ENCODE measurements at regions not wholly inside any gene's neighbourhood (a gene's known extent, or its start where the extent isn't known, plus 50 kb on each side); places are given as distances from the start of the nearest gene placed in this dataset.

GRCh38 chr10:123512901-123513775 is 153.0 kb upstream of the GPR26 start:
- intact Hi-C loops (cut with DNase I, micrococcal nuclease) = no loop called here
- Histone ChIP-seq H3K27me3 (ENCODE audit: control insufficient read depth in 1 of 2, insufficient read depth in 2 of 2, low read length in 2 of 2) (peaks cover 0 to 5% of the 10 kb centered on the region in 2 experiments), H3K4me3 (ENCODE audit: low read length) (no peak overlapping the region), H3K36me3 (ENCODE audit: insufficient read depth, low read length) (no peaks in the 10 kb centered on the region), H3K4me1 (ENCODE audit: insufficient read depth, low read length) (no peaks in the 10 kb centered on the region), H3K9me3 (ENCODE audit: control insufficient read depth in 1 of 2, insufficient read depth in 1 of 2, low read length in 2 of 2) (peaks cover 0 to 4% of the 10 kb centered on the region in 2 experiments), H3K27ac (ENCODE audit: low read depth in 1 of 2, low read length in 2 of 2) (no peak overlapping the region)
- no peak for DNase-seq
- POLR2A ChIA-PET = no interaction called here
- H3K4me1 Mint-ChIP-seq (ENCODE audit: low read depth) = no peaks in the 10 kb centered on the region
- no peak overlapping the region for H3K27ac Mint-ChIP-seq
- ATAC-seq (ENCODE audit: poor library complexity) = no peak
- H3K4me3 Mint-ChIP-seq = no peak overlapping the region
- TF ChIP-seq CTCF (IDR thresholded peaks at IDR 0.05) = no peak
- CTCF ChIA-PET = no interaction called here
- H3K9me3 Mint-ChIP-seq = no peaks in the 10 kb centered on the region
- H3K27me3 Mint-ChIP-seq = peaks cover 27% of the 10 kb centered on the region
- no peaks in the 10 kb centered on the region for H3K36me3 Mint-ChIP-seq (ENCODE audit: low read depth)

GRCh38 chr10:123513870-123514269 is 152.3 kb upstream of the GPR26 start:
- H3K36me3 ChIP-seq (ENCODE audit: insufficient read depth, low read length) = no peaks in the 10 kb centered on the region
- POLR2A ChIA-PET = no interaction called here
- H3K27me3 Mint-ChIP-seq = peaks cover 27% of the 10 kb centered on the region
- no peaks in the 10 kb centered on the region for H3K4me1 ChIP-seq (ENCODE audit: insufficient read depth, low read length)
- intact Hi-C loops (cut with DNase I, micrococcal nuclease) = no loop called here
- peaks cover 0 to 5% of the 10 kb centered on the region in 2 experiments for H3K27me3 ChIP-seq (ENCODE audit: control insufficient read depth in 1 of 2, insufficient read depth in 2 of 2, low read length in 2 of 2)
- DNase-seq (no peak), ATAC-seq (ENCODE audit: poor library complexity) (no peak)
- H3K27ac Mint-ChIP-seq = no peak overlapping the region
- H3K9me3 Mint-ChIP-seq = no peaks in the 10 kb centered on the region
- H3K9me3 ChIP-seq (ENCODE audit: control insufficient read depth in 1 of 2, insufficient read depth in 1 of 2, low read length in 2 of 2) = peaks cover 0 to 4% of the 10 kb centered on the region in 2 experiments
- CTCF ChIA-PET = no interaction called here
- H3K36me3 Mint-ChIP-seq (ENCODE audit: low read depth) = no peaks in the 10 kb centered on the region
- H3K27ac ChIP-seq (ENCODE audit: low read depth in 1 of 2, low read length in 2 of 2) = no peak overlapping the region
- no peaks in the 10 kb centered on the region for H3K4me1 Mint-ChIP-seq (ENCODE audit: low read depth)
- H3K4me3 Mint-ChIP-seq = no peak overlapping the region
- no peak for TF ChIP-seq CTCF (IDR thresholded peaks at IDR 0.05)
- no peak overlapping the region for H3K4me3 ChIP-seq (ENCODE audit: low read length)

GRCh38 chr10:123514996-123515395 is 151.2 kb upstream of the GPR26 start:
- intact Hi-C loops (cut with DNase I, micrococcal nuclease) = no loop called here
- no peaks in the 10 kb centered on the region for H3K36me3 ChIP-seq (ENCODE audit: insufficient read depth, low read length)
- peaks cover 0 to 5% of the 10 kb centered on the region in 2 experiments for H3K27me3 ChIP-seq (ENCODE audit: control insufficient read depth in 1 of 2, insufficient read depth in 2 of 2, low read length in 2 of 2)
- H3K27ac Mint-ChIP-seq = no peak overlapping the region
- ATAC-seq (ENCODE audit: poor library complexity) (no peak), DNase-seq (no peak)
- H3K9me3 Mint-ChIP-seq = no peaks in the 10 kb centered on the region
- H3K36me3 Mint-ChIP-seq (ENCODE audit: low read depth) = no peaks in the 10 kb centered on the region
- CTCF ChIA-PET = no interaction called here
- peaks cover 0 to 4% of the 10 kb centered on the region in 2 experiments for H3K9me3 ChIP-seq (ENCODE audit: control insufficient read depth in 1 of 2, insufficient read depth in 1 of 2, low read length in 2 of 2)
- no peak overlapping the region for H3K27ac ChIP-seq (ENCODE audit: low read depth in 1 of 2, low read length in 2 of 2)
- H3K4me3 ChIP-seq (ENCODE audit: low read length) = no peak overlapping the region
- peaks cover 22% of the 10 kb centered on the region for H3K27me3 Mint-ChIP-seq
- TF ChIP-seq CTCF (IDR thresholded peaks at IDR 0.05) = no peak
- H3K4me1 Mint-ChIP-seq (ENCODE audit: low read depth) = no peaks in the 10 kb centered on the region
- no peaks in the 10 kb centered on the region for H3K4me1 ChIP-seq (ENCODE audit: insufficient read depth, low read length)
- H3K4me3 Mint-ChIP-seq = no peak overlapping the region
- POLR2A ChIA-PET = no interaction called here
